ENCODE measurements at regions not wholly inside any gene's neighbourhood (a gene's known extent, or its start where the extent isn't known, plus 50 kb on each side); places are given as distances from the start of the nearest gene placed in this dataset.

DNA sequence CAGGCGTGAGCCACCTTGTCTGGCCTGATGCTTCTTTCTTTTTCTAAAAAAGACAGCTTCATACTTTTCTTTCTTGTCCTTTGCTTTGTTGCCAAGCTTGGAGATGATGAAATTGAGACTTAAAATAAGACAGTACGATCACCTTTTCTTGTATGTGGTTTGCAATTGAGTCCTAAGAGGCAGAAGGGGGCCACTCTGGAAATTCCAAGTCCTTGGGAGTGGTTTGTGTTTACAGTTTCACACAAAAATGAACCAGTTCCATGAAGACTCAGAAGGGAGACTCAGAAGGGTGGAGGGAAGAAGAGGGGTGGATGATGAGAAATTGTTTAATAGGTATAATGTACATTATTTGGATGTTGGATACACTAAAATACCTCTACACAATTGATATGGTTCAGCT is 70.7 kb upstream of the TNS3 start:
- H3K4me3 ChIP-seq (ENCODE audit: low read length) = no peak overlapping the region
- intact Hi-C loops (cut with micrococcal nuclease) = no loop called here
- H3K36me3 ChIP-seq (ENCODE audit: control insufficient read depth, insufficient read depth, low read length) = no peaks in the 10 kb centered on the region
- no peaks in the 10 kb centered on the region for H3K27me3 Mint-ChIP-seq (ENCODE audit: low read depth in 2 of 2)
- WGBS (ENCODE audit: insufficient coverage) = 93% methylated on average over 2 of the region's 2 CpGs
- peaks cover 1% of the 10 kb centered on the region for H3K4me1 ChIP-seq (ENCODE audit: control insufficient read depth, insufficient read depth, low read length)
- ATAC-seq (no peak), DNase-seq (no peak)
- H3K4me3 Mint-ChIP-seq = no peak overlapping the region
- H3K4me1 Mint-ChIP-seq = peaks cover 11% of the 10 kb centered on the region in 2 donors
- no peak overlapping the region for H3K27ac Mint-ChIP-seq
- H3K27me3 ChIP-seq (ENCODE audit: control insufficient read depth, insufficient read depth, low read length) = no peaks in the 10 kb centered on the region
- no peak overlapping the region for H3K27ac ChIP-seq (ENCODE audit: low read length)
- H3K9me3 ChIP-seq (ENCODE audit: control insufficient read depth, insufficient read depth, low read length) = no peaks in the 10 kb centered on the region
- H3K36me3 Mint-ChIP-seq = no peaks in the 10 kb centered on the region
- TF ChIP-seq CTCF (IDR thresholded peaks at IDR 0.05) = no peak
- H3K9me3 Mint-ChIP-seq = no peaks in the 10 kb centered on the region

- WGBS (ENCODE audit: insufficient coverage) = 81% methylated on average over 9 of the region's 11 CpGs
- Histone ChIP-seq H3K4me3 (ENCODE audit: low read length) (no peak overlapping the region), H3K9me3 (ENCODE audit: control insufficient read depth, insufficient read depth, low read length) (no peaks in the 10 kb centered on the region), H3K27ac (ENCODE audit: low read length) (no peak overlapping the region), H3K27me3 (ENCODE audit: control insufficient read depth, insufficient read depth, low read length) (no peaks in the 10 kb centered on the region), H3K4me1 (ENCODE audit: control insufficient read depth, insufficient read depth, low read length) (peaks cover 11% of the 10 kb centered on the region), H3K36me3 (ENCODE audit: control insufficient read depth, insufficient read depth, low read length) (no peaks in the 10 kb centered on the region)
- Mint-ChIP-seq H3K27me3 (ENCODE audit: low read depth in 2 of 2) (no peaks in the 10 kb centered on the region), H3K4me1 (peaks cover 20% of the 10 kb centered on the region in 2 donors), H3K36me3 (no peaks in the 10 kb centered on the region), H3K27ac (no peak overlapping the region), H3K4me3 (no peak overlapping the region), H3K9me3 (no peaks in the 10 kb centered on the region)
- intact Hi-C loops (cut with micrococcal nuclease) = no loop called here
- ATAC-seq (no peak), DNase-seq (no peak)
- no peak for TF ChIP-seq CTCF (IDR thresholded peaks at IDR 0.05)
Measured at GRCh38 chr7:47651355-47652317, 69.7 kb upstream of the TNS3 start.

DNA sequence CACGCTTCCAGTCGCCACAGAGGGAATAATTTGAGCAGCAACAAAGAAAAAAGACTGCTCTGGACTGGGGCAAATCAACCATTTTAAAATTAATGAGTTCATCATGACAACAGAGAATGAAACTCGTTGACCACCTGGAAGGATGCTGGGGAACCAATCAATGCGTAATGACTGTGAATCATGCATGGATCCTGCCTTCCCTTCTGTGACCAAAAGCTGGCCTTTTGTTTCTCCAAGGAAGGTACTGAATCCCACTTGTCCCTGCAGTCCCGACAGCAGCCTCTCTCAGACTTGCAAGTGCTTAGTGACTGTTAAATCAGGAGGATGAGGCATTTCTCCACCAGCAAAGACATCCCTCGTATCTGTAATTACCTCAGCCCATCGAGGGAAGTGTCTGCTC is 68.0 kb upstream of the TNS3 start:
- H3K27ac ChIP-seq (ENCODE audit: low read length) = no peak overlapping the region
- 90% methylated on average over 7 of the region's 7 CpGs for WGBS (ENCODE audit: insufficient coverage)
- ATAC-seq = no peak
- TF ChIP-seq CTCF (IDR thresholded peaks at IDR 0.05) = no peak
- intact Hi-C loops (cut with micrococcal nuclease) = no loop called here
- H3K36me3 ChIP-seq (ENCODE audit: control insufficient read depth, insufficient read depth, low read length) = no peaks in the 10 kb centered on the region
- Mint-ChIP-seq H3K27ac (no peak overlapping the region), H3K36me3 (no peaks in the 10 kb centered on the region), H3K4me1 (peaks cover 23 to 26% of the 10 kb centered on the region in 2 donors), H3K27me3 (ENCODE audit: low read depth in 2 of 2) (peaks cover 0 to 3% of the 10 kb centered on the region in 2 donors), H3K4me3 (no peak overlapping the region), H3K9me3 (peaks cover 0 to 3% of the 10 kb centered on the region in 2 donors)
- H3K4me3 ChIP-seq (ENCODE audit: low read length) = no peak overlapping the region
- DNase-seq = no peak
- no peaks in the 10 kb centered on the region for H3K9me3 ChIP-seq (ENCODE audit: control insufficient read depth, insufficient read depth, low read length)
- peaks cover 11% of the 10 kb centered on the region for H3K4me1 ChIP-seq (ENCODE audit: control insufficient read depth, insufficient read depth, low read length)
- H3K27me3 ChIP-seq (ENCODE audit: control insufficient read depth, insufficient read depth, low read length) = no peaks in the 10 kb centered on the region

Data from natural killer cell (primary cell).